GM12891 (cell line): ENCODE measurements at regions not wholly inside any gene's neighbourhood (a gene's known extent, or its start where the extent isn't known, plus 50 kb on each side); places are given as distances from the start of the nearest gene placed in this dataset.

Source experiments
- DNase-seq: peaks from one replicate; pipeline ENCODE4 v3.0.0; 2011; ENCODE audit warnings: low spot score; ENCODE audit not compliant: insufficient read length
- FAIRE-seq: peaks from 2 replicates; lab custom pipeline; 2011; peaks lifted over from hg19 to GRCh38; lab: Jason Lieb, UNC
- PAX5 ChIP-seq: IDR thresholded peaks from 2 replicates; pipeline ENCODE4 v1.6.1; 2011; ENCODE audit warnings: low read length, moderate library complexity, mild to moderate bottlenecking; ENCODE audit not compliant: insufficient read depth, severe bottlenecking
- POLR2A ChIP-seq: IDR thresholded peaks from 2 replicates; pipeline ENCODE4 v1.6.1; 2011; ENCODE audit warnings: low read depth, low read length, control low read depth
- POLR2AphosphoS5 ChIP-seq: IDR thresholded peaks from 2 replicates; pipeline ENCODE4 v1.6.1; 2011; ENCODE audit warnings: low read depth, low read length, control low read depth
- POU2F2 ChIP-seq: IDR thresholded peaks from 2 replicates; pipeline ENCODE4 v1.6.1; 2011; ENCODE audit warnings: low read depth, mild to moderate bottlenecking, control low read depth, low read length, moderate library complexity
- SPI1 ChIP-seq: IDR thresholded peaks from 2 replicates; pipeline ENCODE4 v1.6.1; 2011; ENCODE audit warnings: low read depth, low read length, control low read depth
- TAF1 ChIP-seq: IDR thresholded peaks from 2 replicates; pipeline ENCODE4 v1.6.1; 2011; ENCODE audit warnings: low read depth, low read length, control low read depth

GRCh38 chr12:127480775-127481314 is 786.1 kb upstream of the TMEM132C start:
- TF ChIP-seq POU2F2: no peak
- no peak for TF ChIP-seq POLR2A
- no peak for TF ChIP-seq PAX5
- TF ChIP-seq TAF1: no peak
- TF ChIP-seq POLR2AphosphoS5: no peak
- no peak for FAIRE-seq
- no peak for DNase-seq

- TF ChIP-seq SPI1 (no peak), PAX5 (no peak), TAF1 (no peak), POLR2A (no peak), POLR2AphosphoS5 (no peak), POU2F2 (no peak)
- FAIRE-seq (no peak), DNase-seq (no peak)
These were observed 784.0 kb upstream of the TMEM132C start for GRCh38 chr12:127482950-127483349.

GRCh38 chr12:127485528-127485927 is 781.4 kb upstream of the TMEM132C start:
- no peak for TF ChIP-seq PAX5
- no peak for TF ChIP-seq TAF1
- no peak for TF ChIP-seq POLR2AphosphoS5
- TF ChIP-seq POLR2A: no peak
- no peak for TF ChIP-seq POU2F2
- TF ChIP-seq SPI1: no peak
- no peak for FAIRE-seq
- DNase-seq: no peak

GRCh38 chr12:127487031-127487430 is 779.9 kb upstream of the TMEM132C start:
- FAIRE-seq (no peak), DNase-seq (no peak)
- TF ChIP-seq TAF1 (no peak), POLR2A (no peak), POU2F2 (no peak), PAX5 (no peak), POLR2AphosphoS5 (no peak), SPI1 (no peak)

- FAIRE-seq: no peak
- TF ChIP-seq POLR2AphosphoS5: no peak
- no peak for TF ChIP-seq PAX5
- no peak for TF ChIP-seq POU2F2
- TF ChIP-seq SPI1: no peak
- no peak for TF ChIP-seq TAF1
- TF ChIP-seq POLR2A: no peak
- DNase-seq: no peak
These were observed 777.9 kb upstream of the TMEM132C start for GRCh38 chr12:127489061-127489460.

GRCh38 chr12:127494961-127495915 is 771.7 kb upstream of the TMEM132C start:
- no peak for TF ChIP-seq TAF1
- no peak for TF ChIP-seq PAX5
- no peak for TF ChIP-seq SPI1
- TF ChIP-seq POU2F2: no peak
- TF ChIP-seq POLR2A: no peak
- TF ChIP-seq POLR2AphosphoS5: no peak
- no peak for FAIRE-seq
- no peak for DNase-seq

GRCh38 chr12:127496255-127496654 is 770.7 kb upstream of the TMEM132C start:
- TF ChIP-seq POLR2AphosphoS5 (no peak), POLR2A (no peak), POU2F2 (no peak), TAF1 (no peak), SPI1 (no peak), PAX5 (no peak)
- FAIRE-seq (no peak), DNase-seq (no peak)

- FAIRE-seq: no peak
These were observed 766.4 kb upstream of the TMEM132C start for GRCh38 chr12:127500512-127501035.

GRCh38 chr12:127501916-127502315 is 765.1 kb upstream of the TMEM132C start:
- TF ChIP-seq TAF1: no peak
- no peak for TF ChIP-seq PAX5
- TF ChIP-seq POLR2A: no peak
- TF ChIP-seq POU2F2: no peak
- no peak for TF ChIP-seq POLR2AphosphoS5
- FAIRE-seq (no peak), DNase-seq (no peak)

More at GRCh38 chr12:127500512-127501035, 766.4 kb upstream of the TMEM132C start:
- no peak for DNase-seq
- TF ChIP-seq PAX5: no peak
- TF ChIP-seq POLR2AphosphoS5: no peak
- TF ChIP-seq POLR2A: no peak
- TF ChIP-seq TAF1: no peak
- no peak for TF ChIP-seq POU2F2
